ENCODE measurements at regions not wholly inside any gene's neighbourhood (a gene's known extent, or its start where the extent isn't known, plus 50 kb on each side); places are given as distances from the start of the nearest gene placed in this dataset.

- no peak for FAIRE-seq
- TF ChIP-seq POLR2AphosphoS5 (IDR thresholded peaks at IDR 0.05; ENCODE audit: low read depth, low read length): no peak
- no peak for TF ChIP-seq POLR2A (IDR thresholded peaks at IDR 0.05; ENCODE audit: low read depth, low read length)
- TF ChIP-seq TAF1 (IDR thresholded peaks at IDR 0.05; ENCODE audit: borderline replicate concordance, low read depth, low read length): no peak
- no peak for DNase-seq (ENCODE audit: insufficient read length)
Measured at GRCh38 chr2:40043641-40044040, 264.6 kb upstream of the THUMPD2 start.

GRCh38 chr2:40043191-40043590 lies 264.1 kb upstream of the THUMPD2 start:
- TF ChIP-seq TAF1 (IDR thresholded peaks at IDR 0.05; ENCODE audit: borderline replicate concordance, low read depth, low read length) (no peak), POLR2A (IDR thresholded peaks at IDR 0.05; ENCODE audit: low read depth, low read length) (no peak), POLR2AphosphoS5 (IDR thresholded peaks at IDR 0.05; ENCODE audit: low read depth, low read length) (no peak)
- FAIRE-seq (no peak), DNase-seq (ENCODE audit: insufficient read length) (no peak)

GRCh38 chr2:40041422-40042382 lies 262.6 kb upstream of the THUMPD2 start:
- FAIRE-seq: no peak
- TF ChIP-seq POLR2AphosphoS5 (IDR thresholded peaks at IDR 0.05; ENCODE audit: low read depth, low read length): no peak
- TF ChIP-seq POLR2A (IDR thresholded peaks at IDR 0.05; ENCODE audit: low read depth, low read length): no peak
- no peak for TF ChIP-seq TAF1 (IDR thresholded peaks at IDR 0.05; ENCODE audit: borderline replicate concordance, low read depth, low read length)
- DNase-seq (ENCODE audit: insufficient read length): no peak

- DNase-seq (ENCODE audit: insufficient read length) (no peak), FAIRE-seq (no peak)
- TF ChIP-seq TAF1 (IDR thresholded peaks at IDR 0.05; ENCODE audit: borderline replicate concordance, low read depth, low read length) (no peak), POLR2AphosphoS5 (IDR thresholded peaks at IDR 0.05; ENCODE audit: low read depth, low read length) (no peak), POLR2A (IDR thresholded peaks at IDR 0.05; ENCODE audit: low read depth, low read length) (no peak)
Measured at GRCh38 chr2:40039549-40039948, 260.5 kb upstream of the THUMPD2 start.

GRCh38 chr2:40038646-40039045 lies 259.6 kb upstream of the THUMPD2 start:
- TF ChIP-seq POLR2AphosphoS5 (IDR thresholded peaks at IDR 0.05; ENCODE audit: low read depth, low read length) (no peak), TAF1 (IDR thresholded peaks at IDR 0.05; ENCODE audit: borderline replicate concordance, low read depth, low read length) (no peak), POLR2A (IDR thresholded peaks at IDR 0.05; ENCODE audit: low read depth, low read length) (no peak)
- DNase-seq (ENCODE audit: insufficient read length): no peak
- no peak for FAIRE-seq

GRCh38 chr2:40037303-40037702 lies 258.2 kb upstream of the THUMPD2 start:
- DNase-seq (ENCODE audit: insufficient read length) (no peak), FAIRE-seq (no peak)
- TF ChIP-seq TAF1 (IDR thresholded peaks at IDR 0.05; ENCODE audit: borderline replicate concordance, low read depth, low read length) (no peak), POLR2A (IDR thresholded peaks at IDR 0.05; ENCODE audit: low read depth, low read length) (no peak), POLR2AphosphoS5 (IDR thresholded peaks at IDR 0.05; ENCODE audit: low read depth, low read length) (no peak)

- TF ChIP-seq TAF1 (IDR thresholded peaks at IDR 0.05; ENCODE audit: borderline replicate concordance, low read depth, low read length) (no peak), POLR2AphosphoS5 (IDR thresholded peaks at IDR 0.05; ENCODE audit: low read depth, low read length) (no peak), POLR2A (IDR thresholded peaks at IDR 0.05; ENCODE audit: low read depth, low read length) (no peak)
- FAIRE-seq: no peak
- no peak for DNase-seq (ENCODE audit: insufficient read length)
Measured at GRCh38 chr2:40036241-40036640, 257.2 kb upstream of the THUMPD2 start.

GRCh38 chr2:40034801-40035200 lies 255.7 kb upstream of the THUMPD2 start:
- FAIRE-seq (no peak), DNase-seq (ENCODE audit: insufficient read length) (no peak)
- TF ChIP-seq TAF1 (IDR thresholded peaks at IDR 0.05; ENCODE audit: borderline replicate concordance, low read depth, low read length) (no peak), POLR2AphosphoS5 (IDR thresholded peaks at IDR 0.05; ENCODE audit: low read depth, low read length) (no peak), POLR2A (IDR thresholded peaks at IDR 0.05; ENCODE audit: low read depth, low read length) (no peak)

GRCh38 chr2:40034198-40034597 lies 255.1 kb upstream of the THUMPD2 start:
- no peak for FAIRE-seq
- TF ChIP-seq TAF1 (IDR thresholded peaks at IDR 0.05; ENCODE audit: borderline replicate concordance, low read depth, low read length): no peak
- TF ChIP-seq POLR2AphosphoS5 (IDR thresholded peaks at IDR 0.05; ENCODE audit: low read depth, low read length): no peak
- TF ChIP-seq POLR2A (IDR thresholded peaks at IDR 0.05; ENCODE audit: low read depth, low read length): no peak
- no peak for DNase-seq (ENCODE audit: insufficient read length)

- no peak for DNase-seq (ENCODE audit: insufficient read length)
- TF ChIP-seq POLR2A (IDR thresholded peaks at IDR 0.05; ENCODE audit: low read depth, low read length) (no peak), TAF1 (IDR thresholded peaks at IDR 0.05; ENCODE audit: borderline replicate concordance, low read depth, low read length) (no peak), POLR2AphosphoS5 (IDR thresholded peaks at IDR 0.05; ENCODE audit: low read depth, low read length) (no peak)
- no peak for FAIRE-seq
Measured at GRCh38 chr2:40033781-40034180, 254.7 kb upstream of the THUMPD2 start.

- DNase-seq (ENCODE audit: insufficient read length): no peak
- FAIRE-seq: no peak
- TF ChIP-seq TAF1 (IDR thresholded peaks at IDR 0.05; ENCODE audit: borderline replicate concordance, low read depth, low read length) (no peak), POLR2AphosphoS5 (IDR thresholded peaks at IDR 0.05; ENCODE audit: low read depth, low read length) (no peak), POLR2A (IDR thresholded peaks at IDR 0.05; ENCODE audit: low read depth, low read length) (no peak)
Measured at GRCh38 chr2:40032650-40033319, 253.7 kb upstream of the THUMPD2 start.
